Mesendoderm (in vitro differentiated cells): ENCODE measurements at regions not wholly inside any gene's neighbourhood (a gene's known extent, or its start where the extent isn't known, plus 50 kb on each side); places are given as distances from the start of the nearest gene placed in this dataset.

Experiments
- DNase-seq: peaks from one replicate; pipeline ENCODE4 v3.0.0; 2013
- H2AK5ac ChIP-seq: 2 replicates; pipeline ENCODE4 v1.6.1; 2013; ENCODE audit warnings: low read length, inconsistent platforms
- H2BK120ac ChIP-seq: 2 replicates; pipeline ENCODE4 v1.6.1; 2013; ENCODE audit warnings: low read depth, mild to moderate bottlenecking, low read length, moderate library complexity, mixed read lengths
- H2BK15ac ChIP-seq: replicated peaks from 2 replicates; pipeline ENCODE4 v1.6.1; 2013; ENCODE audit warnings: low read depth, mild to moderate bottlenecking, moderate library complexity
- H2BK5ac ChIP-seq: 2 replicates; pipeline ENCODE4 v1.6.1; 2013; ENCODE audit warnings: low read length, inconsistent platforms
- H3K18ac ChIP-seq: 2 replicates; pipeline ENCODE4 v1.6.1; 2013; ENCODE audit warnings: mild to moderate bottlenecking, low read length, mixed read lengths
- H3K23ac ChIP-seq: one replicate; pipeline ENCODE4 v1.6.1; 2013; ENCODE audit warnings: low read length
- H3K27ac ChIP-seq: 2 replicates; pipeline ENCODE4 v1.5.1; 2013; ENCODE audit warnings: low read depth, mild to moderate bottlenecking, inconsistent platforms, low read length, moderate library complexity
- H3K27me3 ChIP-seq: 2 replicates; pipeline ENCODE4 v1.6.1; 2013; ENCODE audit warnings: low read length, control low read depth, mild to moderate bottlenecking, inconsistent platforms; ENCODE audit not compliant: insufficient read depth, poor library complexity
- H3K36me3 ChIP-seq: 2 replicates; pipeline ENCODE4 v1.6.1; 2013; ENCODE audit warnings: low read length, inconsistent platforms; ENCODE audit not compliant: control insufficient read depth, insufficient read depth
- H3K4ac ChIP-seq: one replicate; pipeline ENCODE4 v1.6.1; 2013; ENCODE audit warnings: low read depth, mild to moderate bottlenecking, low read length, moderate library complexity
- H3K4me1 ChIP-seq: 2 replicates; pipeline ENCODE4 v1.6.1; 2013; ENCODE audit warnings: low read depth, low read length, inconsistent platforms; ENCODE audit not compliant: control insufficient read depth
- H3K4me2 ChIP-seq: 2 replicates; pipeline ENCODE4 v1.6.1; 2013; ENCODE audit warnings: low read length
- H3K4me3 ChIP-seq: 2 replicates; pipeline ENCODE4 v1.5.1; 2013; ENCODE audit warnings: mild to moderate bottlenecking, low read length
- H3K56ac ChIP-seq: one replicate; pipeline ENCODE4 v1.6.1; 2013; ENCODE audit warnings: low read length
- H3K79me1 ChIP-seq: 2 replicates; pipeline ENCODE4 v1.6.1; 2013; ENCODE audit warnings: low read length, inconsistent platforms
- H3K79me2 ChIP-seq: 2 replicates; pipeline ENCODE4 v1.6.1; 2013; ENCODE audit warnings: mild to moderate bottlenecking, low read length; ENCODE audit not compliant: control insufficient read depth, insufficient read depth
- H3K9ac ChIP-seq: 2 replicates; pipeline ENCODE4 v1.6.1; 2013; ENCODE audit warnings: low read length, inconsistent platforms
- H4K5ac ChIP-seq: one replicate; pipeline ENCODE4 v1.6.1; 2013; ENCODE audit warnings: low read length
- H4K8ac ChIP-seq: one replicate; pipeline ENCODE4 v1.6.1; 2013; ENCODE audit warnings: low read depth, mild to moderate bottlenecking, control low read depth, low read length, moderate library complexity
- WGBS: extraction: QIAGEN DNeasy Blood & Tissue Kit; methylation state at CpG from one replicate; pipeline ENCODE4 v1.1.7; 2013; ENCODE audit warnings: low lambda C conversion rate, missing lambda C conversion rate; ENCODE audit not compliant: insufficient coverage; ENCODE audit errors: extremely low coverage; 5-methylcytosine and 5-hydroxymethylcytosine counted together

- Histone ChIP-seq H3K79me2 (no peaks in the 10 kb centered on the region), H3K36me3 (no peaks in the 10 kb centered on the region), H2AK5ac (no peak overlapping the region), H3K9ac (no peak overlapping the region), H3K4me1 (no peaks in the 10 kb centered on the region), H2BK5ac (no peak overlapping the region), H3K27ac (no peak overlapping the region), H4K5ac (no peak overlapping the region), H3K18ac (no peak overlapping the region), H3K27me3 (no peaks in the 10 kb centered on the region), H3K4me2 (no peak overlapping the region), H3K23ac (no peak overlapping the region), H3K79me1 (no peaks in the 10 kb centered on the region), H3K4me3 (no peak overlapping the region), H3K56ac (no peak overlapping the region), H3K4ac (no peak overlapping the region), H2BK120ac (no peak overlapping the region), H4K8ac (peak overlapping the region; percentile 86), H2BK15ac (no peak overlapping the region)
- no CpG with 5 or more reads among the region's 1 CpG for WGBS
- DNase-seq = no peak
These were observed 860.8 kb upstream of the SLITRK5 start for GRCh38 chr13:86810361-86810760.

GRCh38 chr13:86813198-86813597 lies 858.0 kb upstream of the SLITRK5 start:
- Histone ChIP-seq H3K4me3 (no peak overlapping the region), H3K23ac (no peak overlapping the region), H3K27me3 (no peaks in the 10 kb centered on the region), H3K4me1 (no peaks in the 10 kb centered on the region), H4K5ac (no peak overlapping the region), H3K27ac (no peak overlapping the region), H3K18ac (no peak overlapping the region), H2BK120ac (no peak overlapping the region), H2AK5ac (no peak overlapping the region), H3K4me2 (no peak overlapping the region), H3K36me3 (no peaks in the 10 kb centered on the region), H2BK5ac (no peak overlapping the region), H3K79me1 (no peaks in the 10 kb centered on the region), H3K4ac (no peak overlapping the region), H3K56ac (no peak overlapping the region), H2BK15ac (no peak overlapping the region), H4K8ac (no peak overlapping the region), H3K9ac (no peak overlapping the region), H3K79me2 (no peaks in the 10 kb centered on the region)
- no peak for DNase-seq
- no CpG with 5 or more reads among the region's 1 CpG for WGBS

GRCh38 chr13:86825410-86825809 lies 845.8 kb upstream of the SLITRK5 start:
- no peak overlapping the region for H3K4me3 ChIP-seq
- no peaks in the 10 kb centered on the region for H3K4me1 ChIP-seq
- WGBS = no CpG with 5 or more reads among the region's 1 CpG
- H3K27ac ChIP-seq = no peak overlapping the region
- H3K23ac ChIP-seq = no peak overlapping the region
- H3K4me2 ChIP-seq = no peak overlapping the region
- no peak overlapping the region for H3K56ac ChIP-seq
- no peak overlapping the region for H3K9ac ChIP-seq
- no peak overlapping the region for H2BK5ac ChIP-seq
- H4K5ac ChIP-seq = no peak overlapping the region
- H2BK15ac ChIP-seq = no peak overlapping the region
- no peak for DNase-seq
- no peaks in the 10 kb centered on the region for H3K79me2 ChIP-seq
- no peaks in the 10 kb centered on the region for H3K36me3 ChIP-seq
- no peak overlapping the region for H4K8ac ChIP-seq
- H3K4ac ChIP-seq = no peak overlapping the region
- H3K79me1 ChIP-seq = no peaks in the 10 kb centered on the region
- H2BK120ac ChIP-seq = no peak overlapping the region
- H2AK5ac ChIP-seq = no peak overlapping the region
- H3K27me3 ChIP-seq = no peaks in the 10 kb centered on the region
- H3K18ac ChIP-seq = no peak overlapping the region

GRCh38 chr13:86826232-86826631 lies 844.9 kb upstream of the SLITRK5 start:
- H3K23ac ChIP-seq = no peak overlapping the region
- H3K9ac ChIP-seq = no peak overlapping the region
- no peak overlapping the region for H3K27ac ChIP-seq
- WGBS = no CpG with 5 or more reads among the region's 3 CpGs
- no peak overlapping the region for H3K4me2 ChIP-seq
- H3K36me3 ChIP-seq = no peaks in the 10 kb centered on the region
- no peaks in the 10 kb centered on the region for H3K27me3 ChIP-seq
- no peaks in the 10 kb centered on the region for H3K79me2 ChIP-seq
- H4K8ac ChIP-seq = no peak overlapping the region
- no peaks in the 10 kb centered on the region for H3K79me1 ChIP-seq
- no peak overlapping the region for H2AK5ac ChIP-seq
- no peak overlapping the region for H3K56ac ChIP-seq
- H2BK15ac ChIP-seq = no peak overlapping the region
- no peak overlapping the region for H2BK5ac ChIP-seq
- H3K4ac ChIP-seq = no peak overlapping the region
- DNase-seq = no peak
- H3K4me3 ChIP-seq = no peak overlapping the region
- H4K5ac ChIP-seq = no peak overlapping the region
- H2BK120ac ChIP-seq = no peak overlapping the region
- H3K4me1 ChIP-seq = no peaks in the 10 kb centered on the region
- H3K18ac ChIP-seq = no peak overlapping the region

- Histone ChIP-seq H2BK15ac (no peak overlapping the region), H3K4me1 (no peaks in the 10 kb centered on the region), H4K8ac (no peak overlapping the region), H3K36me3 (no peaks in the 10 kb centered on the region), H3K18ac (peak overlapping the region; percentile 41), H4K5ac (no peak overlapping the region), H3K23ac (no peak overlapping the region), H2AK5ac (no peak overlapping the region), H3K4me2 (no peak overlapping the region), H3K4ac (no peak overlapping the region), H3K79me1 (no peaks in the 10 kb centered on the region), H3K27me3 (no peaks in the 10 kb centered on the region), H3K56ac (no peak overlapping the region), H3K9ac (no peak overlapping the region), H2BK120ac (no peak overlapping the region), H2BK5ac (no peak overlapping the region), H3K79me2 (no peaks in the 10 kb centered on the region), H3K4me3 (no peak overlapping the region), H3K27ac (no peak overlapping the region)
- WGBS = no CpG with 5 or more reads among the region's 4 CpGs
- no peak for DNase-seq
These were observed 841.1 kb upstream of the SLITRK5 start for GRCh38 chr13:86830046-86830445.

- Histone ChIP-seq H3K56ac (no peak overlapping the region), H3K79me2 (no peaks in the 10 kb centered on the region), H4K5ac (no peak overlapping the region), H3K4me3 (no peak overlapping the region), H3K36me3 (no peaks in the 10 kb centered on the region), H3K79me1 (no peaks in the 10 kb centered on the region), H3K27me3 (no peaks in the 10 kb centered on the region), H3K4me2 (no peak overlapping the region), H3K18ac (no peak overlapping the region), H2AK5ac (no peak overlapping the region), H3K9ac (no peak overlapping the region), H3K4ac (no peak overlapping the region), H3K23ac (no peak overlapping the region), H2BK5ac (no peak overlapping the region), H3K27ac (no peak overlapping the region), H4K8ac (no peak overlapping the region), H3K4me1 (no peaks in the 10 kb centered on the region), H2BK15ac (no peak overlapping the region), H2BK120ac (no peak overlapping the region)
- WGBS = no CpG with 5 or more reads among the region's 1 CpG
- peak; percentile 48 for DNase-seq
These were observed 840.1 kb upstream of the SLITRK5 start for GRCh38 chr13:86831084-86831483.
